ENCODE measurements at regions not wholly inside any gene's neighbourhood (a gene's known extent, or its start where the extent isn't known, plus 50 kb on each side); places are given as distances from the start of the nearest gene placed in this dataset.

DNA sequence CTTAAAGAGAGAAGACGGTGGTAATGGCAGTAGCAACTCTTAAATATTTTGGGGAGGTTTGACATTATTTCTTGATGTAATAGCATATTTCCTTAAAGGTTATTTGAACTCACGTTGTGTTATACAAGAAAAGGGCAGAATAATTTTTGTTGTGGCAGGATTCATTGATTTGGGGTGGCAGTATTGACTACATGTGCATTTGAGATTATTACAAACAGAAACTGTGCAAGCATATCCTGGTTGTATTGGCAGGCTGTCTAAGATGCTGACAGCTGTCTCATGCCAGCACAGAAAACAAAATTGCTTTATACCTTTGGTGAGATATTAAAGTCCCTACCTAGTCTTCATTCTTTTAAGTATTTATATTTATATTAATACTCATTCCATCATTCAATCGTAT is 300.7 kb upstream of the MAGEC2 start:
- TF ChIP-seq, protein P1, sequence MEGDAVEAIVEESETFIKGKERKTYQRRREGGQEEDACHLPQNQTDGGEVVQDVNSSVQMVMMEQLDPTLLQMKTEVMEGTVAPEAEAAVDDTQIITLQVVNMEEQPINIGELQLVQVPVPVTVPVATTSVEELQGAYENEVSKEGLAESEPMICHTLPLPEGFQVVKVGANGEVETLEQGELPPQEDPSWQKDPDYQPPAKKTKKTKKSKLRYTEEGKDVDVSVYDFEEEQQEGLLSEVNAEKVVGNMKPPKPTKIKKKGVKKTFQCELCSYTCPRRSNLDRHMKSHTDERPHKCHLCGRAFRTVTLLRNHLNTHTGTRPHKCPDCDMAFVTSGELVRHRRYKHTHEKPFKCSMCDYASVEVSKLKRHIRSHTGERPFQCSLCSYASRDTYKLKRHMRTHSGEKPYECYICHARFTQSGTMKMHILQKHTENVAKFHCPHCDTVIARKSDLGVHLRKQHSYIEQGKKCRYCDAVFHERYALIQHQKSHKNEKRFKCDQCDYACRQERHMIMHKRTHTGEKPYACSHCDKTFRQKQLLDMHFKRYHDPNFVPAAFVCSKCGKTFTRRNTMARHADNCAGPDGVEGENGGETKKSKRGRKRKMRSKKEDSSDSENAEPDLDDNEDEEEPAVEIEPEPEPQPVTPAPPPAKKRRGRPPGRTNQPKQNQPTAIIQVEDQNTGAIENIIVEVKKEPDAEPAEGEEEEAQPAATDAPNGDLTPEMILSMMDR (IDR thresholded peaks at IDR 0.05), result no peak
- Mint-ChIP-seq H3K9me3 (ENCODE audit: low read depth) (peaks cover 28% of the 10 kb centered on the region), H3K27ac (ENCODE audit: unreplicated experiment) (no peak overlapping the region), H3K36me3 (ENCODE audit: low read depth) (no peaks in the 10 kb centered on the region), H3K4me1 (ENCODE audit: low read depth) (no peaks in the 10 kb centered on the region), H3K27me3 (ENCODE audit: low read depth) (no peaks in the 10 kb centered on the region), H3K4me3 (ENCODE audit: unreplicated experiment) (no peak overlapping the region)
- DNase-seq (ENCODE audit: low spot score), result no peak

DNA sequence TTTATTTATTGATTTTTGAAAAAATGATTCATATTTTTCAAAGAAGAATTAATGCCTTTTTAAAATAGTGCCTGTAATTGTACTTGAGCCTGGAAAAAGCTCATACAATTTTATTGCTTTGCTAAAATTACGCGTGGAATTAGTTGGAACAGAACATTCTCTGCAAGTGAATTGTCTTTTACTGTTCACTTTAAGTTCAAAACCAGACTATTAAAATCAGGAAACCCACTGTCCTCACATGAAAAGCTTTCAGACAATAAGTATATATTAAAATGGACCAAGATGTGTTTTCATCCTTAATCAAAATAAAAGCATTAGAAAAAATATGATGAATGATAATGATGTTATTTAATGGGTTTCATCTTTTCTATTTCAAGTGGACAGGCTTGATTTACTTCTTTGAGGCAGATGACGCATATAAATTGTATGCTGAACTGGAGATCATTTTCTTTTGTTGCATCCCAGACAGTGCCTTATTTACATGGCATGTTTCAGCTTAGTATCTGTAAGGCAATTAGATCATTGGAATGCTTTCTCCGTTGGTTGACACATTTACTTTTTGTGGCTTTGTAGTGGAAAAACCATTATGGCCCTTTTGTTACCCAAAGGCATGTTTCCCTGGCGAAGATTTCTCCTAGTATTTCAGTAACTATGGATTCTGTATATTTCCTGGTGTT is 299.0 kb upstream of the MAGEC2 start:
- TF ChIP-seq, protein P1 (IDR thresholded peaks at IDR 0.05), result no peak
- DNase-seq (ENCODE audit: low spot score), result no peak
- Mint-ChIP-seq H3K4me1 (ENCODE audit: low read depth) (no peaks in the 10 kb centered on the region), H3K9me3 (ENCODE audit: low read depth) (peaks cover 30% of the 10 kb centered on the region), H3K4me3 (ENCODE audit: unreplicated experiment) (no peak overlapping the region), H3K27me3 (ENCODE audit: low read depth) (no peaks in the 10 kb centered on the region), H3K36me3 (ENCODE audit: low read depth) (no peaks in the 10 kb centered on the region), H3K27ac (ENCODE audit: unreplicated experiment) (no peak overlapping the region)

DNA sequence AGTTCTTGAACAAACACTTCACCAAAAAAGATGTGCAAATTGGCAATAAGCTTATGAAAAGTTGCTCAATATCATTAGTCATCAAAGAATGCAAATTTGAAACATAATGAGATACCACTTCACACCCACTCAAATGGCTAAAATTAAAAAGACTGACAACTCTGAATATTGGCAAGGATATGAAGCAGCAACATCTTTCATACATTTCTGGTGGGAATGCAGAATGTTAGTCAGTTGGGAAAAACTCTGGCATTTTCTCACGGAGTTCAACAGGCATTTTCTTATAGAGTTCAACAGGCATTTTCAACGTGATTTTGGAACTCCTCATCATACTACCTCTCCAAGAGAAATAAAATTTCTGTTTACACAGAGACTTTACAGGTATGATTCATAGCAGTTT is 297.4 kb upstream of the MAGEC2 start:
- no peaks in the 10 kb centered on the region for H3K4me1 Mint-ChIP-seq (ENCODE audit: low read depth)

DNA sequence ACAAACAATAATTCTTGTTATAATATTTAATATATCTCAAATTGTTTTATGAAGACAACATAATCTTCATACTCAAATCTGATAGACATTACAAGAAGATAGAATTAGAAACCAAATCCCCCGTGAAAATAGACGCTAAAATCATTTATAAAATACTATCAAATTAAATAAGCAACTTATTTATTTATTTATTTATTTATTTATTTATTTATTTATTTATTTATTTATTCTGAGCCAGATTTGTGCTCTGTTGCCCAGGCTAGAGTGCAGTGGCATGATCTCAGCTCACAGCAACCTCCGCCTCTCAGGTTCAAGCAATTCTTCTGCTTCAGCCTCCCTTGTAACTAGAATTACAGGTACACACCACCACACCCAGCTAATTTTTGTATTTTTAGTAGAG is 294.9 kb upstream of the MAGEC2 start:
- Mint-ChIP-seq H3K4me3 (ENCODE audit: unreplicated experiment) (no peak overlapping the region), H3K36me3 (ENCODE audit: low read depth) (no peaks in the 10 kb centered on the region), H3K4me1 (ENCODE audit: low read depth) (no peaks in the 10 kb centered on the region), H3K27ac (ENCODE audit: unreplicated experiment) (no peak overlapping the region), H3K27me3 (ENCODE audit: low read depth) (no peaks in the 10 kb centered on the region), H3K9me3 (ENCODE audit: low read depth) (peaks cover 19% of the 10 kb centered on the region)
- no peak for DNase-seq (ENCODE audit: low spot score)
- TF ChIP-seq, protein P1 (IDR thresholded peaks at IDR 0.05), result no peak

More for the DNA sequence above, 297.4 kb upstream of the MAGEC2 start:
- Mint-ChIP-seq H3K27ac (ENCODE audit: unreplicated experiment) (no peak overlapping the region), H3K9me3 (ENCODE audit: low read depth) (peaks cover 26% of the 10 kb centered on the region), H3K36me3 (ENCODE audit: low read depth) (no peaks in the 10 kb centered on the region), H3K4me3 (ENCODE audit: unreplicated experiment) (no peak overlapping the region), H3K27me3 (ENCODE audit: low read depth) (no peaks in the 10 kb centered on the region)
- no peak for DNase-seq (ENCODE audit: low spot score)
- TF ChIP-seq, protein P1 (IDR thresholded peaks at IDR 0.05), result no peak

DNA sequence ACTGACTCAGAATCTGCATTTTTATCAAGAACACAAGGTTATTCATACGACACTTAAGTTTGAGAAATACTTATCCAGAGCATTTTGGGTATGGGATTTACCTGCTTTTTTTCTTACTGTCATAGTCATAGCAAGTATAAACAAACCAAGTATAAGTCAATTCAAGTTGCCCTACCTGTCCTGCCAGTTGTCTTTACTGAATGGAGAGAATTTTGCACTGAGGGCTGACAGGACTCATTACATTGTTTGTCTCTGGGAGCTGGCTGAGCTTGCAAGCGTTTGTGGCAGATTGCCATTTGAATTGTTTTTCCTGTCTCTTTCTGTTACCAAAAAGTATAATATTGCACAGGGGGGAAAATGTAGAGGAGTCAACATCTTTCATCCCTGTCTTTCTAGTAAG is 278.9 kb upstream of the MAGEC2 start:
- H3K27ac Mint-ChIP-seq (ENCODE audit: unreplicated experiment), result no peak overlapping the region
- H3K36me3 Mint-ChIP-seq (ENCODE audit: low read depth), result no peaks in the 10 kb centered on the region
- no peak for DNase-seq (ENCODE audit: low spot score)
- H3K9me3 Mint-ChIP-seq (ENCODE audit: low read depth), result peaks cover 18% of the 10 kb centered on the region
- no peaks in the 10 kb centered on the region for H3K4me1 Mint-ChIP-seq (ENCODE audit: low read depth)
- H3K4me3 Mint-ChIP-seq (ENCODE audit: unreplicated experiment), result no peak overlapping the region
- TF ChIP-seq, protein P1 (IDR thresholded peaks at IDR 0.05), result no peak
- no peaks in the 10 kb centered on the region for H3K27me3 Mint-ChIP-seq (ENCODE audit: low read depth)

All from chondrocyte (in vitro differentiated cells).